ENCODE measurements at regions not wholly inside any gene's neighbourhood (a gene's known extent, or its start where the extent isn't known, plus 50 kb on each side); places are given as distances from the start of the nearest gene placed in this dataset.

DNA sequence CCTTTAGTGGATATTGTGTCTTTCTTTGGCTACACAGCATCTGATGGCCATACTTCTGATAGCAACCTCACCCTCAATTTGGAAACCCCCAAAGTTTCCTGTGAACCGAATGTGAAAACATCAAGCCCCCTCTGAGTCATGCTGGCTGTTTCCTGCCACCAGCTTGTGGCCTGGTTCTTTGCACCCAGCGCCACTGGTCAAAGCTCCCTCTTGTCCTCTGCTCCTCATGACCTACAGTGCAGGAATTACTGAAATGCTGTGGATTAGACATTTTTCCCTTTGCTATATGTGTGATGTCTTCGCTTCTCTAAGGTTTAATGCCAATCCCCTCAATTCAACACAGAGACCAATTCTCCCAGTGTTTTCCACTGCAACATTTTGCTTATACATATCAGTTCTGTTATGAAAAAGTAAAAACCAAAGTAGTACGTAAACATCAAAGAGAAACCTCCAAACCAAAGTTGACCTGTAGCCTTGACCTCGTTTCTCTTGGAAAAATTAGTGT, 224.0 kb upstream of the TENM3 start:
- no peak overlapping the region for H3K4me3 ChIP-seq (replicated peaks; ENCODE audit: low read depth, low read length)
- no peak for DNase-seq (ENCODE audit: extremely low read depth, low read depth)
- TF ChIP-seq, protein P1, sequence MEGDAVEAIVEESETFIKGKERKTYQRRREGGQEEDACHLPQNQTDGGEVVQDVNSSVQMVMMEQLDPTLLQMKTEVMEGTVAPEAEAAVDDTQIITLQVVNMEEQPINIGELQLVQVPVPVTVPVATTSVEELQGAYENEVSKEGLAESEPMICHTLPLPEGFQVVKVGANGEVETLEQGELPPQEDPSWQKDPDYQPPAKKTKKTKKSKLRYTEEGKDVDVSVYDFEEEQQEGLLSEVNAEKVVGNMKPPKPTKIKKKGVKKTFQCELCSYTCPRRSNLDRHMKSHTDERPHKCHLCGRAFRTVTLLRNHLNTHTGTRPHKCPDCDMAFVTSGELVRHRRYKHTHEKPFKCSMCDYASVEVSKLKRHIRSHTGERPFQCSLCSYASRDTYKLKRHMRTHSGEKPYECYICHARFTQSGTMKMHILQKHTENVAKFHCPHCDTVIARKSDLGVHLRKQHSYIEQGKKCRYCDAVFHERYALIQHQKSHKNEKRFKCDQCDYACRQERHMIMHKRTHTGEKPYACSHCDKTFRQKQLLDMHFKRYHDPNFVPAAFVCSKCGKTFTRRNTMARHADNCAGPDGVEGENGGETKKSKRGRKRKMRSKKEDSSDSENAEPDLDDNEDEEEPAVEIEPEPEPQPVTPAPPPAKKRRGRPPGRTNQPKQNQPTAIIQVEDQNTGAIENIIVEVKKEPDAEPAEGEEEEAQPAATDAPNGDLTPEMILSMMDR (IDR thresholded peaks at IDR 0.05; ENCODE audit: low read depth, low read length, missing control alignments), result no peak

DNA sequence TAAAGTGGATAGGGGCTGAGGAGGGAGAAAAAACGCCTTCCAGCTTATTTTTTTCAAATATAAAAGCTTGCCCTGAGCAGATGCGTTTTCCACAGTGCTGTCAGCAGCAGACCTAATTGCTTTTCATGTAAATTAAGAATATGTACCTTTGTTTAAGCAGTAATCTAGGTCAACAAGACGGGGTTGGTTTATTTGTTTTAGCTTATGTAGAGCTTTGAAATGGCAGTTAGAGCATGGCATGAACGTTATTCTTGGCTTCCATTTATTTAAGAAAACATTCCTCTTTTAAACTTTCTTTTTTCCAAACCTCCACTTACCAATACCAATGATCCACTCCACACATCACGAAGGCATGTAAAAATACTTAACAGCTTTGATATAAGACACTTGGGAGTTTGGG, 220.3 kb upstream of the TENM3 start:
- TF ChIP-seq, protein P1 (IDR thresholded peaks at IDR 0.05; ENCODE audit: low read depth, low read length, missing control alignments), result no peak
- no peak for DNase-seq (ENCODE audit: extremely low read depth, low read depth)
- H3K4me3 ChIP-seq (replicated peaks; ENCODE audit: low read depth, low read length), result no peak overlapping the region

DNA sequence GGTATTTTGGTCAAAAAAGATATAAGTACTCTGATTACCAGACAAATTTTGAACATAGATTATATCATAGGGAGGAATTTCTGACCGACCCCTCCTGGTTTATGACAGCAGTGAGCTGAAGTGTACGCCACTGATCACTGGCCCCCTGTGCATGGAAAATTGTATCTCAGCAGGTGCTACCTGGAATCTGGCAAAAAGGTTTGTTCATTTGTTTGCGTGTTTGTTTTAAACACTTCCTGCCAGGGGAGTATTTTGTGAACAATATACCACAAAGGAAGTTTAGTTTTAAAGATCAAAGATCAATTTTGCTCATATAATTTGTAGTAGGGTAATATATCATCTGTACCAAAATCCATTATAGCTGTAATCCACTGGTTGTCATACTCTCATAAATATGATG, 219.7 kb upstream of the TENM3 start:
- TF ChIP-seq, protein P1 (IDR thresholded peaks at IDR 0.05; ENCODE audit: low read depth, low read length, missing control alignments), result no peak
- H3K4me3 ChIP-seq (replicated peaks; ENCODE audit: low read depth, low read length), result no peak overlapping the region
- DNase-seq (ENCODE audit: extremely low read depth, low read depth), result no peak

DNA sequence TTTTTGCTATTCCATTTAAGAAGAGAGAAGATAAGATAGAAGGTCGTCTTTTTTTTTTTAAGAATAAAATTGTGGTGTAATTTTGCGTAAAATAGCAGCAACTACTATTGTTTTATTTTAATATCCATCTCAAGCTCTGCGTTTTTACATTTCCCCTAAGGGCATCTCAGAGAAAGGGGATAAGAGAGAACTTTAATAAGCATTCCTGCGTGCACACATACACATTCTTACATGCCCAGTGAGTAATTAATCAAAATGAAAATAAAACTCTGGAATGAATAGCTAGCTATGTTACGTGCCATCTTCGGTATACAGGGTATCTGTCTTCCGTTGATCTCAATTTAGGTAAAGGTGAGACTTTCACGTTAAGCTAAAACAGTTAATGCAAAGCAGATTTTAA, 200.3 kb upstream of the TENM3 start:
- no peak for DNase-seq (ENCODE audit: extremely low read depth, low read depth)
- TF ChIP-seq, protein P1 (IDR thresholded peaks at IDR 0.05; ENCODE audit: low read depth, low read length, missing control alignments), result no peak
- H3K4me3 ChIP-seq (replicated peaks; ENCODE audit: low read depth, low read length), result no peak overlapping the region

DNA sequence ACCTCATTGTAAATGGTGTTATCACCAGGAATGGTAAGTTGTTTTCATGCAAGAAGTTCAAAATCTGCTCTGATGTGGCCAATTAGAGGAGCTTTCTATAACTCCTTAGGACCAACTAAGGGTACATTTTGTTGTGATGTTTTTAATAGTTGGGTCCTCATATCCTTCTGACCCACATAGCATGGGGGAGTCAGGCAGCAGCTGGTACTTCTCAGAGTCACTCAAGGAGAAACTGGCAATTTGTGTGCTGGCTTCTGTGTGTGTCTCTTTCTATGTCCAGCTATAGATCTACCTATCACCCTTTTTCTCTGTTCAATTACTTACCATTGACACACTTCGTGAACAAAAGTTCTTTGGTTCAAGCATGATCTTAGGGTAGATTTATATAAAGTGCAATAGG, 194.3 kb upstream of the TENM3 start:
- TF ChIP-seq, protein P1 (IDR thresholded peaks at IDR 0.05; ENCODE audit: low read depth, low read length, missing control alignments), result no peak
- no peak for DNase-seq (ENCODE audit: extremely low read depth, low read depth)

DNA sequence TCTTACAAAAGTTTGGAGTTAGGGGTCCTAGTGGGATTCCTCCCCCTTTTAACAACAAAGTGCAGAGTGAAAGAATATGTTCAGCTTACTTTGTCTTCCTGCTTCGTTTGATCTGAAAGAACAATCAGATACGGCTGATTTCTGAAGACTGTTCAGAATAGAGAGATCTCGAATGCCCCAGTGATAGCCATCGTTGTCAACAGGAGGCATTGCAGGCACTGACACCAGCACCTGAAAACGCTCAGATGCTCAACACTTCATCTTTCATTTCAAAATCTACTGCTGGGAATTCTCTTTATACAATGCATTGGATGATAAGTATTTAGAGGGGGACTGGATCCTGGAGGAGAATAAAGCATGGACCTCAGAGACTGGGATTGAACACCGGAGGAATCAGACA, 186.3 kb upstream of the TENM3 start:
- TF ChIP-seq, protein P1 (IDR thresholded peaks at IDR 0.05; ENCODE audit: low read depth, low read length, missing control alignments), result no peak
- DNase-seq (ENCODE audit: extremely low read depth, low read depth), result no peak

More for the DNA sequence above, 194.3 kb upstream of the TENM3 start:
- H3K4me3 ChIP-seq (replicated peaks; ENCODE audit: low read depth, low read length), result no peak overlapping the region

DNA sequence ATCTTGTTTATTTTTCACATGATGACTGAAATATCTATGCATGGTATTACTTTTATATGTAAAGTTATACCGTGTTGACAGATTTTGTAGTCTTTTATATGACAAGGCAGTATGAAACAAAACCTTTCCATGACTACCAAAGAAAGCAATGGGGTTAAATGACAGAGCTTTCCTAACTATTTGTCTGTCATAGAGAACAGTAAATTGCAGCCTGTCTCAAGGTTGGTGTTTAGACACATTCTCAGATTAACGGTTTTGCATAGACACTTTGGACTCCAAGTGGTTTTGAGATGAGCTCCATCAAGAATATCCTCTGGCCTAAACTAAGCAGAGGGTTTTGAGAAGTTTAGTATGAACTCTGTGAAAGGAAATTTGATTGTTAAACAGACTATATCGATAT, 180.7 kb upstream of the TENM3 start:
- TF ChIP-seq, protein P1 (IDR thresholded peaks at IDR 0.05; ENCODE audit: low read depth, low read length, missing control alignments), result no peak
- no peak for DNase-seq (ENCODE audit: extremely low read depth, low read depth)

More for the DNA sequence above, 186.3 kb upstream of the TENM3 start:
- H3K4me3 ChIP-seq (replicated peaks; ENCODE audit: low read depth, low read length), result no peak overlapping the region

More for the DNA sequence above, 180.7 kb upstream of the TENM3 start:
- no peak overlapping the region for H3K4me3 ChIP-seq (replicated peaks; ENCODE audit: low read depth, low read length)

Measured in HFF-Myc (cell line).